ENCODE measurements at regions not wholly inside any gene's neighbourhood (a gene's known extent, or its start where the extent isn't known, plus 50 kb on each side); places are given as distances from the start of the nearest gene placed in this dataset.

DNA sequence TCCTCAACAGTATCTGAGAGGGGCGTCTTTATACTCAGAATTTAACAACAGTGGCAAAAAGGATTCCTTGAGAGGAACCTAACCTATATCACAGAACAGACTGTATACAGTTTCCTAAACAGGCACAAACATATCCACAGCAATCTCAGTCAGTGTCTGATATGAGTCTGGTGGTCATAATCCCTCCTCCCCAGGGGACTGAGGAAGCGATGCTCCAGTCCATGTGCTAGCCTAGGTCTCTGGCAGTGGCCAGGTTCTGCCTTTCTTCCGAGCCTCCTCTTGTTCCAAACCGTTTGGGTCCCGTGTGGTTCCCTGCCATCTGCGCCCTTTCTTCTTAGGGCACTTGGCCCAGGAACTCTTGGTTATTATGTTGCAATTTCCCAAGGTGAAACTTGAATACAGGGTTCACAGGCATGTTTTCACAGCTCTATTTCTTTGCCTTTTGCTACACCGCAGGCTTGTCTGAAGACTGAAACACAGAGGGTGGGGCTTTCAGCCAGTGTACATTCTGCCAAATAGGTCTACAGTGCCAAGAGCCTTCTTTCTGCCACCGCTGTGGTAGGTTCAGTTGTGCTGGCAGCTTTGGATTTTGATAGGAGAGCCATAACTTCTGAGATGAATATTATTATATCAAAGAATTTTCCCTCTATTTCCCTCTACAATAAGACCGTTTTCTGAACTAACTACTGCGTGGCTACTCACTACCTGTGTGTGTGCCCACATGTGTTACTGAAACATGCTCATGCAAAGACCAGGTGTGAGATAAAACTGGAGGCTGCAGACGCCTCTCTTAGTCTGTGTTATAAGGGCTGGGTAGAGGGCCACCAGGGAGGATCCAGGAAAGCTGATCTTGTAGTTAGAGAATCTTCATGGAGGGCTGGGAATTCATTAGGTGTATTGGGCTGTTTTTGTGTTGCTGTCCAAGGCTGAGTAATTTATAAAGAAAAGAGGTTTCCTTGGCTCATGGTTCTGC lies 75.0 kb upstream of the HAAO start:
- 92% methylated on average over 11 of the region's 11 CpGs for WGBS
- H3K4me1 ChIP-seq (ENCODE audit: insufficient read depth, low read length) = no peaks in the 10 kb centered on the region

DNA sequence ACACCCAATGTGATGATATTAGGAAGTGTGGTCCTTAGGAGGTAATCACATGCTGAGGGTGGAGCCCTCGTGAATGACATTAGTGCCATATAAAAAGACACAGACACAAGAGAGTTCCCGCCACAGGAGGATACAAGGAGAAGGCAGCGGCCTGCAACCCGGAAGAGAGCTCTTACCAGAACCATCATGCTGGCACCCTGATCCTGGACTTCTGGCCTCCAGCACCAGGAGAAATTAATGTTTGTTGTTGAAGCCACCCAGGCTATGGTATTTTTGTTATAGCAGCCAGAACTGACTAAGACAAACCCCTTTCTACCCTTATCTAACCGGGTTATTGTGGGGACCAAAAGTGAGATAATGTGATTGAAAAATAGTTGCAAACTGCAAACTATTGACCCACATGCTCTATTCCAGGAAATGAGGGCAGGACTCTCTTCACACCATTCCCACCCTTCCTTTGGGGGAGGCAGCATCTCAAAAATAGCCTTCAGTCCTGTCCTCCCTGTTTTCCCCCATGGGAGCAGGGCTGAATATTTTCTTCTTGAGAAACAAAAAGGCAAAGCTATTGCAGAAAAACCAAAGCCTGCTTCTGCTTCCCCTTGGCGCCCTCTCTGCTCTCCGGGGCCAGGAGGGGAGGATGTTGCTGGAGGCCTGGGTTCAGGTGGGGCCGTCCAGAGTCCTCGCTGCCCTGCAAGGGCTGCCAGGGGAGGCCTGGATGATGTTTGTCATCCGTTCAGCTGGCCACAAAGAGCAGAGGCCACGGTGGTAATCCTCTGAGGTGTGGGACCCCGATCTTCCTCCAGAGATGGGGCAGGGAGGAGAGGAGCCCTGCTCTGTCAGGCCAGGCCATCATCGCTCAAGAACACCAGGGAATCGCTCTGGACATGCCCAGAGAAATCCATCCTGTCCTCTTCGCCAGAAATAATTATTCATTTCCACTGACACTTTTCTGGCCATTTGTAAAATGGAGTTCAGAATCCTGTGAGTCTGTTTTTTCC lies 73.8 kb upstream of the HAAO start:
- no peaks in the 10 kb centered on the region for H3K4me1 ChIP-seq (ENCODE audit: insufficient read depth, low read length)
- H3K9ac ChIP-seq (ENCODE audit: low read depth, low read length) = no peak overlapping the region
- 90% methylated on average over 14 of the region's 15 CpGs for WGBS
- H3K4me3 ChIP-seq (ENCODE audit: low read length) = no peak overlapping the region
- no peak overlapping the region for H3K27ac ChIP-seq (ENCODE audit: low read depth, low read length)
- H3K27me3 ChIP-seq (ENCODE audit: insufficient read depth, low read length) = no peaks in the 10 kb centered on the region
- no peaks in the 10 kb centered on the region for H3K36me3 ChIP-seq (ENCODE audit: insufficient read depth, low read length)
- peaks cover 13% of the 10 kb centered on the region for H3K9me3 ChIP-seq (ENCODE audit: insufficient read depth, low read depth, low read length)

More for the DNA sequence above, 75.0 kb upstream of the HAAO start:
- H3K9me3 ChIP-seq (ENCODE audit: insufficient read depth, low read depth, low read length) = peaks cover 13% of the 10 kb centered on the region
- no peaks in the 10 kb centered on the region for H3K36me3 ChIP-seq (ENCODE audit: insufficient read depth, low read length)
- no peaks in the 10 kb centered on the region for H3K27me3 ChIP-seq (ENCODE audit: insufficient read depth, low read length)
- no peak overlapping the region for H3K27ac ChIP-seq (ENCODE audit: low read depth, low read length)
- no peak overlapping the region for H3K4me3 ChIP-seq (ENCODE audit: low read length)
- no peak overlapping the region for H3K9ac ChIP-seq (ENCODE audit: low read depth, low read length)

DNA sequence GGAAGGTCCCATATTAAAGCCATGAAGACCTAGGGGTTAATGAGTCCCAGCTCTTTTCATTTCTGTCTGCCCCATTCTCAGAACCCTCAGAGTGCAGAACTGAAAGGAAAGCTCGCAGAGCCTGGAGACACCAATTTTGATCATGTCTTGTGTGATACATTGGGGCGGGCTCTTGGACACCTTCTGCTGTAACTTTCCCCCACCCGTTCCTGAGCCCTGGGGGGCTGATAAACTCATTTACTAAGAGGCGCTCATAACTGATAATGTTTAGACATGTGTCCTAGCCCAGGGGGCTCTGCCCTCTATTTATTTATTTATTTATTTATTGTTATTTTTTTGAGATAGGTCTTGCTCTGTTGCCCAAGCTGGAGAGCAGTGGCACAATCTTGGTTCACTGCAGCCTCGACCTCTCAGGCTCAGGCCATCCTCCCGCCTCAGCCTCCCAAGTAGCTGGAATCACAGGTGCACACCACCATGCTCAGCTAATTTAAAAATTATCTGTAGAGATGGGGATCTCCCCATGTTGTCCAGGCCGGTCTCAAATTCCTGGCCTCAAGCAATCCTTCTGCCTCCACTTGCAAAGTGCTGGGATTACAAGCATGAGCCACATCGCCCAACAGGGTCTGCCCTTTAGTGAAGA lies 72.4 kb upstream of the HAAO start:
- 97% methylated on average over 8 of the region's 8 CpGs for WGBS
- no peaks in the 10 kb centered on the region for H3K27me3 ChIP-seq (ENCODE audit: insufficient read depth, low read length)

DNA sequence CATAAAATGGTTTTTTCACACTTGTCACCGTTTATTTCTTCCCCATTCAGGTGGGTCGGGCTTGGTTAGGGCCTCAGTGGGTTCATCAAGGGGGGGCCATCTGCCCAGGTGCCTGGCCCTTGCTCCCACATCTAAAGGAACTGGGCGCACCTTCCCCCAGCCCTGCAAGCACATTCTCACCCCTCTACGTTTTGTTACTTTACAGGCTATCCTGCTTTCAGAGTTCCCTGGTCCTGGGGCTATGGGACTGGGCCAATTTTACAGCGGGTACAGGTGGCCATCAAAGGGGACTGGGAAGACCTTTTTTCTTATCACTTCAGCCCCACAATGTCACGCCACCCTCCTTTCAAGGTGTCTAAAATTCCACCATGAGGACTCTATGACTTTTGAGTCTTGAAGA lies 71.8 kb upstream of the HAAO start:
- Histone ChIP-seq H3K36me3 (ENCODE audit: insufficient read depth, low read length) (no peaks in the 10 kb centered on the region), H3K4me1 (ENCODE audit: insufficient read depth, low read length) (no peaks in the 10 kb centered on the region), H3K27me3 (ENCODE audit: insufficient read depth, low read length) (no peaks in the 10 kb centered on the region), H3K9ac (ENCODE audit: low read depth, low read length) (no peak overlapping the region), H3K4me3 (ENCODE audit: low read length) (no peak overlapping the region), H3K9me3 (ENCODE audit: insufficient read depth, low read depth, low read length) (peaks cover 12% of the 10 kb centered on the region), H3K27ac (ENCODE audit: low read depth, low read length) (no peak overlapping the region)
- 90% methylated on average over 6 of the region's 6 CpGs for WGBS

More for the DNA sequence above, 72.4 kb upstream of the HAAO start:
- Histone ChIP-seq H3K9ac (ENCODE audit: low read depth, low read length) (no peak overlapping the region), H3K36me3 (ENCODE audit: insufficient read depth, low read length) (no peaks in the 10 kb centered on the region), H3K27ac (ENCODE audit: low read depth, low read length) (no peak overlapping the region), H3K4me1 (ENCODE audit: insufficient read depth, low read length) (no peaks in the 10 kb centered on the region), H3K4me3 (ENCODE audit: low read length) (no peak overlapping the region), H3K9me3 (ENCODE audit: insufficient read depth, low read depth, low read length) (peaks cover 13% of the 10 kb centered on the region)

DNA sequence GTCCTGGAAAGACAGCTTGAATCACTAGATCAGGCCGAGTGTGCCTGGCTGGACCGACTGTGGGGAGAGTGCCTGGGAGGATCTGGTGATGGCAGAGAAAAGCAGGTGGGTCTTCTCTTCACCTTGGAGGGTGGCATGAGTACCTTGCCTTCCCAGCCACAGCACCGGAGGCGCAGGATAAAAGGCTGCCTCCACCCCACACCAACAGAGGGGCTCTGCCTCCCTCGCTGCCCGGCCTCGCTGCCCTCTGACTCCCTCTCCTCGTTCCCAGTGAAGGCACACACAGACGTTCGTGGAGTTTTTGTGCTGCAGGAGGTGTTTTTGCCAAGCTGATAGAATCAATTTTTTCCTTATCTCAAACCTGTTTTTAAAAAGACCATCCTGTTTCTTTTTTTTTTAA lies 71.4 kb upstream of the HAAO start:
- no peaks in the 10 kb centered on the region for H3K4me1 ChIP-seq (ENCODE audit: insufficient read depth, low read length)
- no peaks in the 10 kb centered on the region for H3K27me3 ChIP-seq (ENCODE audit: insufficient read depth, low read length)
- peaks cover 7% of the 10 kb centered on the region for H3K9me3 ChIP-seq (ENCODE audit: insufficient read depth, low read depth, low read length)
- no peak overlapping the region for H3K4me3 ChIP-seq (ENCODE audit: low read length)
- no peaks in the 10 kb centered on the region for H3K36me3 ChIP-seq (ENCODE audit: insufficient read depth, low read length)
- H3K27ac ChIP-seq (ENCODE audit: low read depth, low read length) = no peak overlapping the region
- no peak overlapping the region for H3K9ac ChIP-seq (ENCODE audit: low read depth, low read length)
- WGBS = 90% methylated on average over 10 of the region's 10 CpGs

DNA sequence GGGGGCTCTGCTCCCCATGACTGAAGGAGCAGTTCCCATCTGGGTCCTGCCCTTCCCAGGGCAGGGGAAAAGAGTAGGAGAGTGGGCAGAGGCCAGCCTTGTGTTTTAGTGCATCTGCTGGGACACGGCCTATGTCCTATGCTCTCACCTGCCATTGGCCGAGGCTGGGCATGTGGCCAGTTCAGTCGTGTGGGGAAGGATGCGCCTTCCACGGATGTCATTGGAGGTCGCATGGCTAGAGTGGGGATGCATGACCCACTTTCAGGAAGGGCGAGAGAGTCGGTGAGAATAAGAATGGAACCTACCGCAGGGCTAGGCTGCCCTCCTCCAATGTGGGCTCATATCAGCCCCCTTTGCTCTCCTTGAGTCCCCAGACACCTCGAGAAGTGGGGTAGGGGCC lies 70.9 kb upstream of the HAAO start:
- H3K27me3 ChIP-seq (ENCODE audit: insufficient read depth, low read length) = no peaks in the 10 kb centered on the region
- no peak overlapping the region for H3K9ac ChIP-seq (ENCODE audit: low read depth, low read length)
- no peaks in the 10 kb centered on the region for H3K4me1 ChIP-seq (ENCODE audit: insufficient read depth, low read length)
- no peak overlapping the region for H3K4me3 ChIP-seq (ENCODE audit: low read length)
- H3K36me3 ChIP-seq (ENCODE audit: insufficient read depth, low read length) = no peaks in the 10 kb centered on the region
- peaks cover 3% of the 10 kb centered on the region; the same call in 1 of the 2 replicates for H3K9me3 ChIP-seq (ENCODE audit: insufficient read depth, low read depth, low read length)
- 94% methylated on average over 10 of the region's 10 CpGs for WGBS
- H3K27ac ChIP-seq (ENCODE audit: low read depth, low read length) = no peak overlapping the region

DNA sequence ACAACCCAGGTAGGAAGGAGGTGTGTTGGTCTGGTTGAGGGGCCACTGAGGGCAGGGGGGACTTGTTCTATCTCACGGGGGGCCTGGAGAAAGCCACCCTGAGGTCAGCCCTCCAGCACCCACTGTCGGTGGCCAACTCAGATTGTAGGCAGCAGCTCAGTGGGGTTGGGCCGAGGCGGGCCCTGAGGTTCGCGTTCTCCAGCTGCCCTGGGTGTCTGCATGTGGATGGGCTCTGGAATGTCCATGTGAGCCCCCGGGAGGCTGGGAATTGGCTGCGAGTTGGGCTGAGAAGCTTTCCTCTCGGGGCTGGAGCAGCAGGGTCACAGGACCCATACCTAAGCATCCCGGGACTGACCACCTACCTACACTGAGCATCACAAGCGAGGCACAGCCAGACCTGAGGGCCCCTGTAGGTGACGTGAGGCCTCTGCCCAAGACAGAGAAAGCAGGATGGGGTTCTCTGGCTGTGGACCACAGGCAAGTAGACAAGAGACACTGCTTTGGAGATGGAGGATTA lies 70.3 kb upstream of the HAAO start:
- no peaks in the 10 kb centered on the region for H3K36me3 ChIP-seq (ENCODE audit: insufficient read depth, low read length)
- no peaks in the 10 kb centered on the region for H3K9me3 ChIP-seq (ENCODE audit: insufficient read depth, low read depth, low read length)
- H3K4me1 ChIP-seq (ENCODE audit: insufficient read depth, low read length) = no peaks in the 10 kb centered on the region
- 86% methylated on average over 12 of the region's 12 CpGs for WGBS
- H3K9ac ChIP-seq (ENCODE audit: low read depth, low read length) = no peak overlapping the region
- no peak overlapping the region for H3K27ac ChIP-seq (ENCODE audit: low read depth, low read length)
- H3K27me3 ChIP-seq (ENCODE audit: insufficient read depth, low read length) = no peaks in the 10 kb centered on the region
- no peak overlapping the region for H3K4me3 ChIP-seq (ENCODE audit: low read length)

DNA sequence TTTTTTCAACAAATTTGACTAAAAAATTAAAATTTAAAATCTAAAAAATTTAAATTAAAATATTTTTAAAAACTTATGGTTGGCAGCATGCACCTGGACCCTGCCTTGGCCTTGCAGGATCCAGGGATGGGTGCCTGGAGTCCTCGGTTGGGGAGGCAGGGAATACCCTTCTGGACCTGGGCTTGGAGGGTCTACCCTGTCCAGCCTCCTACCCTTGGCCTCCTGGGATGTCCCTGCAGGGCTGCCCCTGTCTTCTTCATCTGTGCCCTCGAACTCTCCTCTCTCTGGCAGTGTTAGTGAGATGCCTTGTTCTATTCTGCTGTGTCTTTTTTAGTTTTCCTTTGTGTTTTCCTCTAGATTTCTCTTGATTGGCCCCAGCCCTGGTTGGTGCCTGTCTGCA lies 68.9 kb upstream of the HAAO start:
- H3K4me3 ChIP-seq (ENCODE audit: low read length) = no peak overlapping the region
- H3K4me1 ChIP-seq (ENCODE audit: insufficient read depth, low read length) = no peaks in the 10 kb centered on the region
- no peaks in the 10 kb centered on the region for H3K36me3 ChIP-seq (ENCODE audit: insufficient read depth, low read length)
- no peaks in the 10 kb centered on the region for H3K9me3 ChIP-seq (ENCODE audit: insufficient read depth, low read depth, low read length)
- whole genome bisulfite sequencing = 96% methylated on average over 2 of the region's 2 CpGs
- H3K27me3 ChIP-seq (ENCODE audit: insufficient read depth, low read length) = no peaks in the 10 kb centered on the region
- H3K9ac ChIP-seq (ENCODE audit: low read depth, low read length) = no peak overlapping the region
- H3K27ac ChIP-seq (ENCODE audit: low read depth, low read length) = no peak overlapping the region

DNA sequence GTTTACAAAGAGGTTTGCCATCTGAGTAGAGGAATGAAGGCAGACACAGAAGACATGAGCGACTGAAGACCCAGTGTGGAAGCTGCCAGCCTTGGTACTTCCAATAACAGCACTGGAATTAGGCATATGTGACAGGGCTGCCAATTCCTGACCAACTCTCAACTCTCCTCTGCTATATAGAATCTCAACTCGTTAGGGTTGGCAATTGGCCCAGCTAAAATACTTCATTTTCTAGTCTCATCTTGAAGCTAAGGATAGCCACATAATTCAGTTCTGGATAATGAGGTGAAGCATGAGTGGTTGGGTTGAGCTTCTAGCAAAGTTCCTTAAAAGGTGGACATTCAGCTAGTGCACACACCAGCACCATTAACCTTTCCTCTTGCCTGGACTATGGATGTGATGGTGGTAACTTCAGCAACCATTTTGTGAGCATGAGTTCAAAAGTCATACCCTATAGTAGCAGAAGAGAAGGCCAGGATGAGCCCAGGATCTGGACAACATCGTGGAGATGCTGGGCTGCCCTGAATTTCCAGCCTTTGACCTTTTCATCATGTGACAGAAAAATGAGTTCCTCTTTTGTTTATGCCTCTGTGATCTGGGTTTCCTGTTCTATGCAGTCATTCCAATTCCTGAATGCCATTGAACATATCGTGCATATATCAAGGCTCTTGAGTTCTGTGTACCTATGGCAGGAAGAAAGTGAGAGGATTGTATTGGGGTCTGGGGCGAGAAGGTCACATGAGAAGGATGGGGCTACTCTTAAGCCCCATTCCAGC lies 68.1 kb upstream of the HAAO start:
- Histone ChIP-seq H3K9me3 (ENCODE audit: insufficient read depth, low read depth, low read length) (no peaks in the 10 kb centered on the region), H3K4me1 (ENCODE audit: insufficient read depth, low read length) (no peaks in the 10 kb centered on the region), H3K27ac (ENCODE audit: low read depth, low read length) (no peak overlapping the region), H3K27me3 (ENCODE audit: insufficient read depth, low read length) (no peaks in the 10 kb centered on the region), H3K9ac (ENCODE audit: low read depth, low read length) (no peak overlapping the region), H3K4me3 (ENCODE audit: low read length) (no peak overlapping the region), H3K36me3 (ENCODE audit: insufficient read depth, low read length) (no peaks in the 10 kb centered on the region)
- WGBS = 93% methylated on average over 5 of the region's 5 CpGs

DNA sequence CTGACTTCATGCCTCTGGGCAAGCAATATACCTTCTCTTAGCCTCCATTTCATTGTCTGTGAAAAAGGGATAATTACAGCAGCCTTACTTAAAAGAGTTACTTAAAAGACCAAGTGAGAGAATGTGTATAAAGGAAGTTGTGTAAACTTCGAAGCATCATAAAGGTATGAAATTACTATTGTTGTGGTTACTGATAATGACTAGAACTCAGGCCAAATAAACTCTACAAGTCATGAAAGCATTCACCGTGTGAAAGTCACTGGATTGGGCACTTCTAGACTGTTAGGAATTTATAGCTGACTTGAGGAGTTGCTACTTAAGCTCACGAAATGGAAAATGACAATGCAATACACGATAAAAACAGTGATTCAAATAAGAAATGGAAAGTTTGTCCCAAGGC lies 67.4 kb upstream of the HAAO start:
- no peaks in the 10 kb centered on the region for H3K4me1 ChIP-seq (ENCODE audit: insufficient read depth, low read length)

More for the DNA sequence above, 67.4 kb upstream of the HAAO start:
- no peaks in the 10 kb centered on the region for H3K9me3 ChIP-seq (ENCODE audit: insufficient read depth, low read depth, low read length)
- no peaks in the 10 kb centered on the region for H3K36me3 ChIP-seq (ENCODE audit: insufficient read depth, low read length)
- 93% methylated on average over 4 of the region's 4 CpGs for WGBS
- H3K4me3 ChIP-seq (ENCODE audit: low read length) = no peak overlapping the region
- H3K27me3 ChIP-seq (ENCODE audit: insufficient read depth, low read length) = no peaks in the 10 kb centered on the region
- H3K27ac ChIP-seq (ENCODE audit: low read depth, low read length) = no peak overlapping the region
- H3K9ac ChIP-seq (ENCODE audit: low read depth, low read length) = no peak overlapping the region

All from HUES64 (cell line).